BE2C (cell line): ENCODE measurements at regions not wholly inside any gene's neighbourhood (a gene's known extent, or its start where the extent isn't known, plus 50 kb on each side); places are given as distances from the start of the nearest gene placed in this dataset.

ENCODE experiments used
- DNase-seq: peaks from one replicate; pipeline ENCODE4 v3.0.0-alpha.2; 2020
- H3K27me3 ChIP-seq: fragments of 250-450 bp; sonication (Bioruptor Pico); 2 replicates; pipeline ENCODE4 v1.5.1; 2020; ENCODE audit warnings: mild to moderate bottlenecking
- H3K36me3 ChIP-seq: fragments of 250-450 bp; sonication (Bioruptor Pico); 2 replicates; pipeline ENCODE4 v1.5.1; 2020; ENCODE audit warnings: mild to moderate bottlenecking
- H3K4me1 ChIP-seq: fragments of 250-450 bp; sonication (Bioruptor Pico); 2 replicates; pipeline ENCODE4 v1.5.1; 2020
- H3K4me3 ChIP-seq: 2 replicates; pipeline ENCODE4 v1.5.1; 2011; ENCODE audit warnings: low read depth, low read length
- H3K9me3 ChIP-seq: fragments of 250-450 bp; sonication (Bioruptor Pico); 2 replicates; pipeline ENCODE4 v1.5.1; 2020
- CTCF ChIP-seq: IDR thresholded peaks from 2 replicates; pipeline ENCODE4 v1.5.1; 2012; ENCODE audit warnings: mild to moderate bottlenecking, low read depth, low read length

GRCh38 chr13:74774264-74774663 lies 640.1 kb upstream of the KLF12 start:
- DNase-seq = no peak
- TF ChIP-seq CTCF = no peak
- Histone ChIP-seq H3K4me3 (no peak overlapping the region), H3K27me3 (no peaks in the 10 kb centered on the region), H3K4me1 (no peaks in the 10 kb centered on the region), H3K36me3 (no peaks in the 10 kb centered on the region), H3K9me3 (no peaks in the 10 kb centered on the region)

DNA sequence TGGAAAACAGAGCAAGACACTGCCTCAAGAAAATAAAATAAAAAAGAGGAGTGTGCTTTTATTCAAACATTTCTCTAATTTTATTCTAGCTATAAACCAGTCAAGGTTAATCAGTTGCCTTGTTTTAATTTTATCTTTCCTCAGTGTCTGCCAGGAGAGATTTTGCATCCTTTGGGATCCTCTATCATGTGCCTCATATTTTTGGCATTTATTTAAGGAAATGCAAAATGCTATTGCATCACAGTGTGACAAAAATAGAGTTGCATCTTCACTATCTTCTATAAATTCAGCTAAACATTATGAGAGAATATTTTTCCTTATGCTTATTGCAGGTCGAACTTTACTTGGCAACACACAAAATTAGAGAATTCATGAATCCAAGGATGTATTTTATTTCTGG lies 639.0 kb upstream of the KLF12 start:
- DNase-seq = no peak
- H3K4me1 ChIP-seq = no peaks in the 10 kb centered on the region
- TF ChIP-seq CTCF = no peak
- H3K36me3 ChIP-seq = no peaks in the 10 kb centered on the region
- no peaks in the 10 kb centered on the region for H3K9me3 ChIP-seq
- H3K4me3 ChIP-seq = no peak overlapping the region
- no peaks in the 10 kb centered on the region for H3K27me3 ChIP-seq

- Histone ChIP-seq H3K9me3 (no peaks in the 10 kb centered on the region), H3K4me3 (no peak overlapping the region), H3K36me3 (no peaks in the 10 kb centered on the region), H3K27me3 (no peaks in the 10 kb centered on the region), H3K4me1 (no peaks in the 10 kb centered on the region)
- DNase-seq = no peak
- TF ChIP-seq CTCF = no peak
Measured at GRCh38 chr13:74771964-74772363, 637.8 kb upstream of the KLF12 start.

- no peaks in the 10 kb centered on the region for H3K4me1 ChIP-seq
- H3K4me3 ChIP-seq = no peak overlapping the region
- H3K36me3 ChIP-seq = no peaks in the 10 kb centered on the region
- DNase-seq = no peak
- H3K27me3 ChIP-seq = no peaks in the 10 kb centered on the region
- H3K9me3 ChIP-seq = no peaks in the 10 kb centered on the region
- no peak for TF ChIP-seq CTCF
Measured at GRCh38 chr13:74770361-74770760, 636.2 kb upstream of the KLF12 start.

GRCh38 chr13:74769333-74769732 lies 635.1 kb upstream of the KLF12 start:
- H3K4me1 ChIP-seq = no peaks in the 10 kb centered on the region
- H3K36me3 ChIP-seq = no peaks in the 10 kb centered on the region
- DNase-seq = no peak
- H3K9me3 ChIP-seq = no peaks in the 10 kb centered on the region
- H3K4me3 ChIP-seq = no peak overlapping the region
- no peaks in the 10 kb centered on the region for H3K27me3 ChIP-seq
- TF ChIP-seq CTCF = no peak

GRCh38 chr13:74768521-74769085 lies 634.4 kb upstream of the KLF12 start:
- no peaks in the 10 kb centered on the region for H3K36me3 ChIP-seq
- no peak overlapping the region for H3K4me3 ChIP-seq
- no peaks in the 10 kb centered on the region for H3K27me3 ChIP-seq
- no peak for DNase-seq
- no peak for TF ChIP-seq CTCF
- H3K4me1 ChIP-seq = no peaks in the 10 kb centered on the region
- H3K9me3 ChIP-seq = no peaks in the 10 kb centered on the region
